HG03354 (cell line): ENCODE measurements at regions not wholly inside any gene's neighbourhood (a gene's known extent, or its start where the extent isn't known, plus 50 kb on each side); places are given as distances from the start of the nearest gene placed in this dataset.

Source experiments
- ATAC-seq: cut with Tn5 transposase; IDR thresholded peaks from one replicate; pipeline ENCODE4 v1.9.1; 2021; ENCODE audit warnings: mild to moderate bottlenecking; ENCODE audit not compliant: unreplicated experiment, poor library complexity, severe bottlenecking

GRCh38 chr1:83741770-83742169 lies 257.2 kb downstream of the TTLL7 start:
- ATAC-seq, result no peak

- ATAC-seq, result no peak
Observed at GRCh38 chr1:83741348-83741747, 257.6 kb downstream of the TTLL7 start.

GRCh38 chr1:83735526-83735925 lies 263.4 kb downstream of the TTLL7 start:
- ATAC-seq, result no peak

- ATAC-seq, result no peak
Observed at GRCh38 chr1:83734420-83734819, 264.5 kb downstream of the TTLL7 start.

- ATAC-seq, result no peak
Observed at GRCh38 chr1:83725735-83726360, 273.1 kb downstream of the TTLL7 start.

GRCh38 chr1:83718338-83718737 lies 280.6 kb downstream of the TTLL7 start:
- no peak for ATAC-seq

GRCh38 chr1:83717785-83718184 lies 281.1 kb downstream of the TTLL7 start:
- ATAC-seq, result no peak

- ATAC-seq, result no peak
Observed at GRCh38 chr1:83716641-83717040, 282.3 kb downstream of the TTLL7 start.

- no peak for ATAC-seq
Observed at GRCh38 chr1:83715550-83715949, 283.4 kb downstream of the TTLL7 start.

- no peak for ATAC-seq
Observed at GRCh38 chr1:83709662-83710061, 289.3 kb downstream of the TTLL7 start.

GRCh38 chr1:83706354-83706938 lies 292.5 kb downstream of the TTLL7 start:
- no peak for ATAC-seq

GRCh38 chr1:83705091-83705490 lies 293.8 kb downstream of the TTLL7 start:
- ATAC-seq, result no peak

- ATAC-seq, result no peak
Observed at GRCh38 chr1:83704350-83704749, 294.6 kb downstream of the TTLL7 start.

- ATAC-seq, result no peak
Observed at GRCh38 chr1:83702356-83702755, 296.6 kb downstream of the TTLL7 start.

GRCh38 chr1:83701355-83701754 lies 297.6 kb downstream of the TTLL7 start:
- ATAC-seq, result no peak

GRCh38 chr1:83698644-83699043 lies 300.3 kb downstream of the TTLL7 start:
- no peak for ATAC-seq

GRCh38 chr1:83697961-83698360 lies 301.0 kb downstream of the TTLL7 start:
- ATAC-seq, result no peak

GRCh38 chr1:83697220-83697619 lies 301.7 kb downstream of the TTLL7 start:
- no peak for ATAC-seq

- no peak for ATAC-seq
Observed at GRCh38 chr1:83694449-83694848, 304.5 kb downstream of the TTLL7 start.

GRCh38 chr1:83693427-83694126 lies 305.4 kb downstream of the TTLL7 start:
- ATAC-seq, result no peak
